ENCODE measurements at regions not wholly inside any gene's neighbourhood (a gene's known extent, or its start where the extent isn't known, plus 50 kb on each side); places are given as distances from the start of the nearest gene placed in this dataset.
"Not testable (repeated sequence)": the region's sequence is repeated elsewhere in the genome, so short reads cannot be mapped to it uniquely, and the experiment has no call there.

DNA sequence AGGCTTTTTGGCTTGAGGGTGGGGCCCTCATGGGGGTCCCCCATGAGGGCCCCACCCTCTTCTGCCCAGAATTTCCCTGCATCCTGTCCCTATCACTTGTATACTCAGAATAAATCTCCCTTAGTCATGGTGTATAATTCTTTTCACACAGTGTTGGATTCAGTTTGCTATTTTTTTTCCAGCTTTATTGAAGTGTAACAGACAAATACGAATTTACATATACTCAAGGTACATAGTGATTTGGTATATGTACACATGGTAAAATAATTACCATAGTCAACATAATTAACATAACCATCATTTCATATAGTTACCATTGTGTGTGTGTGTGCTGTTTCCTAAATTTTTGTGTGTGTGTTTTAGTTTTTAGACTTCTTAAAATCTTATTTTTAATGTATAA, 289.4 kb downstream of the CNTNAP3B start:
- H3K36me3 ChIP-seq (ENCODE audit: control insufficient read depth, insufficient read depth, low read length); H3K4me3 ChIP-seq (ENCODE audit: low read depth, low read length); H3K9ac ChIP-seq (ENCODE audit: low read depth, low read length); H3K27me3 ChIP-seq (ENCODE audit: control insufficient read depth, insufficient read depth, low read length); H3K9me3 ChIP-seq (ENCODE audit: control insufficient read depth, insufficient read depth, low read length); H3K4me1 ChIP-seq (ENCODE audit: control insufficient read depth, insufficient read depth, low read length): not testable (repeated sequence)

DNA sequence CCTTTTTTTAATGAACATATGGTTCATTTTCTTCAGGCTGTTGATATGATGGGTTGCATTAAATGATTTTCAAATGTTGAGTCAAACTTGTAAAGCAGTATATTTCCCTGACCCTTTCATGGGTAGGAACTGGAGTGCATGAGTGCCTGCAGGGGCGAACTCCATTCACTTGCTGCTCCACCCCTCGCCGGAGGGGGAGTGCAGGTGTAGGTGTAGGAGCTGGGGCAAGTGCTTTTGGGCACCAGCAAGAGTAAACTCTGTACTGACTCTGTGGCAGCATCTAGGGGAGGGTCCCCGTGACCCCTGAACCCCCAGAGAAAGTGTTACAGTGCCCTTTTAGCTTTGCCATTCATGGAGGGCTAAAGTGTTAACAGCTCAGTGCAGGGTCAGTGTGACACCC, 290.3 kb downstream of the CNTNAP3B start:
- H3K4me3 ChIP-seq (ENCODE audit: low read depth, low read length); H3K4me1 ChIP-seq (ENCODE audit: control insufficient read depth, insufficient read depth, low read length); H3K36me3 ChIP-seq (ENCODE audit: control insufficient read depth, insufficient read depth, low read length); H3K9ac ChIP-seq (ENCODE audit: low read depth, low read length); H3K9me3 ChIP-seq (ENCODE audit: control insufficient read depth, insufficient read depth, low read length); H3K27me3 ChIP-seq (ENCODE audit: control insufficient read depth, insufficient read depth, low read length): not testable (repeated sequence)

DNA sequence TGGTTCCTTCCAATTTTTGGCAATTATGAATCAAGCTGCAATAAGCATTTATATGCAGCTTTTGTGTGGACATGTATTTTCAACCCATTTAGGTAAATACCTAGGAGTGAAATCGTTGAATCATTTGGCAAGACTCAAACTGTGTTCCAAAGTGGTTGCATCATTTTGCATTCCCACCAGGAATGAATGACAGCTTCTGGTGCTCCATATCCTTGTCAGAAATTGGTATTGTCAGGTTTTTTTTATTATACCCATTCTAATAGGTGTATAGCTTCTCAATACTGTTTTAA, 290.7 kb downstream of the CNTNAP3B start:
- H3K4me1 ChIP-seq (ENCODE audit: control insufficient read depth, insufficient read depth, low read length); H3K36me3 ChIP-seq (ENCODE audit: control insufficient read depth, insufficient read depth, low read length); H3K9ac ChIP-seq (ENCODE audit: low read depth, low read length); H3K27me3 ChIP-seq (ENCODE audit: control insufficient read depth, insufficient read depth, low read length); H3K9me3 ChIP-seq (ENCODE audit: control insufficient read depth, insufficient read depth, low read length); H3K4me3 ChIP-seq (ENCODE audit: low read depth, low read length): not testable (repeated sequence)

DNA sequence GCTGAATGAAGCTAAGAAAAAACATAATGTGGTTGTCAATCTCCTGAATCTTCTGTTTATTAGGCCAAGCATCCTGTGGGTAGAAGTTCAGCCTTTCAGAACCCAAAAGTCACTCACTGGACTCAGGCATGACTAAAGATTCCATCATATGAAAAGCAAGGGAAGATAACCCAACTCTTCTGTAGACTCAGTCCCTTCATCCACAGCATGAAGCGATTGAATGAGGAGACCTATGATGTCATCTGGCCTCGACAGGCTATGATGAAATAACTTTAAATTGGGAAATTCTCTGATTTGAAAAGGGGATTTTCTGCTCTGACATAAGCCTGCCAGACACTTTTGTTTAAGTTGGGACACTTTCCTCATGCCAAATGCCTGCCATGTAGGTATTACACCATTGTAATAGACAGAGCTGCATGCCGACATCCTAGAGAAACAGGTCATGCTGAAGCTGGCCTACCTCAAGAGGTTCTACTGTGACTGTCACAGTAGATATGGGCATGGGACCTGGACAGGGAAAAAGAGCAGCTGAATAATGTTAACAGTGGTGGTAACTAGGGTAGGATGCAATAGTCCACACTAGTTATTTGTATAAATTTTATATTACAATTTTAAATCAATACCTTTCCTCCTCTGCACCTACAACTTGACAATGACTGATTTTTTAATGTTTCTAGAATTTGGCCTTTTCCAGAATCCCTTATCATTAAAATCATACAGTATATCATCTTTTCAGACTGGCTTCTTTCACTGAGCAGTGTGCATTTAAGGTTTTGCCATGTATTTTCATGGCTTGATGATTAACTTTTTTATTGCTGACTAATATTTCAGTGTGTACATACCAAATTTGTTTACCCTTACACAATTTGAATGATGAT, 291.3 kb downstream of the CNTNAP3B start:
- not testable (repeated sequence) for H3K9ac ChIP-seq (ENCODE audit: low read depth, low read length); H3K27me3 ChIP-seq (ENCODE audit: control insufficient read depth, insufficient read depth, low read length); H3K36me3 ChIP-seq (ENCODE audit: control insufficient read depth, insufficient read depth, low read length); H3K4me3 ChIP-seq (ENCODE audit: low read depth, low read length); H3K9me3 ChIP-seq (ENCODE audit: control insufficient read depth, insufficient read depth, low read length); H3K4me1 ChIP-seq (ENCODE audit: control insufficient read depth, insufficient read depth, low read length)

DNA sequence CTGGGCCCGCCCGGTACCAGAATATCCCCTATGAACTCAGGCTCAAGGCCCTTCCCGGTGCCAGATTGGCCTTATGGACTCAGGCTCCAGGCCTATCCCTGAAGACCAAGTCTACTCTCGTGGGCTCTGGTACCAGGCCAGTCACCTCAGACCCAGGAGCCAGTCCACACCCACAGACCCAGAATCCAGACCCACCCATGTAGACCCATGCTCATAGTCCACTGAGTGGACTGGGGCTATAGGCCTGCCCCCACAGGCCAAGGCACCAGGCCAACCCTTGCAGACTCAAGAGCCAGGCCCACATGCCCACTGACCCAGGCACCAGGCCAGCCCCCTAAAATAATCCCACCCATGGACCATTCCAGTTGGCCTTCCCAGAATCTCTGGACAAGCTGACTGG, 296.1 kb downstream of the CNTNAP3B start:
- H3K36me3 ChIP-seq (ENCODE audit: control insufficient read depth, insufficient read depth, low read length); H3K4me3 ChIP-seq (ENCODE audit: low read depth, low read length); H3K9ac ChIP-seq (ENCODE audit: low read depth, low read length); H3K4me1 ChIP-seq (ENCODE audit: control insufficient read depth, insufficient read depth, low read length); H3K27me3 ChIP-seq (ENCODE audit: control insufficient read depth, insufficient read depth, low read length); H3K9me3 ChIP-seq (ENCODE audit: control insufficient read depth, insufficient read depth, low read length): not testable (repeated sequence)

DNA sequence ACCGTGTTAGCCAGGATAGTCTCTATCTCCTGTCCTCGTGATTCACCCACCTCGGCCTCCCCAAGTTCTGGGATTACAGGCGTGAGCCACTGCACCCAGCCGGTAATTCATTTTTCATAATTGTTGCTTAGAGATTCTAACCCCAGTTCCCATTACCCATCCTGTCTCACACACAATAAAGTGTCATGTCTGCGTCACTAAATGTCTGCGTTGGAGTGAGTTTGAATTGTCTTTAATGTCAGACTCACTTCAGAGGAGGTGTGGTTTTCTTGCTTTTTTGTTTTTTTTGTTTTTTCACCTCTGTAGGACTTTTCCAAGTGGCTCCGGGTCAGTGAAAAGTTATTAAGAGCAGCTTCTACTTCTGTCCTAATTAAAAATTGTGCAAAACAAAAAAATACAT, 304.5 kb downstream of the CNTNAP3B start:
- not testable (repeated sequence) for H3K4me3 ChIP-seq (ENCODE audit: low read depth, low read length); H3K9me3 ChIP-seq (ENCODE audit: control insufficient read depth, insufficient read depth, low read length); H3K4me1 ChIP-seq (ENCODE audit: control insufficient read depth, insufficient read depth, low read length); H3K27me3 ChIP-seq (ENCODE audit: control insufficient read depth, insufficient read depth, low read length); H3K9ac ChIP-seq (ENCODE audit: low read depth, low read length); H3K36me3 ChIP-seq (ENCODE audit: control insufficient read depth, insufficient read depth, low read length)

DNA sequence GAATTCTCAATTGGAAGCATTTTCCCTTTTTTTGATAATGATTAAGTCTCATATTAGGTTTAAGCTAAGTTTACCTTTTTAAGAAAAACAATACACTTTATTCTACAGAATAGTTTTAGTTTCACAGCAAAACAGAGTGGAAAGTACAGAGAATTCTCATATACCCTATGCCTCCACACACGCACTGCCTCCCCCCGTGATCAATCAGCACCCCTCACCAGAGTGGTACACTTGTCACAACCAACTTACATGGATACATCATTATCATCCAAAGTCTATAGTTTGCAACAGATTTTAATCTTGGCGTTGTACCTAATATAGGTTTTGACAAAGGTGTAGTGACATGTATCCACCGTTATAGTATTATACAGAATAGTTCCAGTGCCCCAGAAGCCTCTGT, 326.5 kb downstream of the CNTNAP3B start:
- not testable (repeated sequence) for H3K27me3 ChIP-seq (ENCODE audit: control insufficient read depth, insufficient read depth, low read length); H3K4me3 ChIP-seq (ENCODE audit: low read depth, low read length); H3K9ac ChIP-seq (ENCODE audit: low read depth, low read length); H3K9me3 ChIP-seq (ENCODE audit: control insufficient read depth, insufficient read depth, low read length); H3K36me3 ChIP-seq (ENCODE audit: control insufficient read depth, insufficient read depth, low read length); H3K4me1 ChIP-seq (ENCODE audit: control insufficient read depth, insufficient read depth, low read length)

DNA sequence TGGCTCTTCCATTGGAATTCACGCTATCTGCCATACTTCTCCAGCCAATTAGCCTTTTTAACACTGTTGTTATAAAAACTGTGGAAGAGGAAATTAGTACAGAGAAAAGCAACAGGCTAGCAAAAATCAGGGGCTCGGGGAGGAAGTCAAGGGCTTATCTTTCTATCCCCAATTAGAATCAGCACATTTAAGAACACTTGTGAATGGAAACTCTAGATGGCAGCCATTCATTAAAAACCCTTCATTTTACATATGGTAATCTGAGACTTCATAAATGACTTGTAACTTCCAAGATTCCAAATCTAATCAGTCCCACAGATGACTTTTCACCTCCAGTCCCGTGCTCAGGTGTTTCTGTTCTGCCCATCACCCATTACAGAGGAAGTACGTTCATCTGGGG, 330.5 kb downstream of the CNTNAP3B start:
- not testable (repeated sequence) for H3K36me3 ChIP-seq (ENCODE audit: control insufficient read depth, insufficient read depth, low read length); H3K9ac ChIP-seq (ENCODE audit: low read depth, low read length); H3K4me1 ChIP-seq (ENCODE audit: control insufficient read depth, insufficient read depth, low read length); H3K4me3 ChIP-seq (ENCODE audit: low read depth, low read length); H3K9me3 ChIP-seq (ENCODE audit: control insufficient read depth, insufficient read depth, low read length); H3K27me3 ChIP-seq (ENCODE audit: control insufficient read depth, insufficient read depth, low read length)

DNA sequence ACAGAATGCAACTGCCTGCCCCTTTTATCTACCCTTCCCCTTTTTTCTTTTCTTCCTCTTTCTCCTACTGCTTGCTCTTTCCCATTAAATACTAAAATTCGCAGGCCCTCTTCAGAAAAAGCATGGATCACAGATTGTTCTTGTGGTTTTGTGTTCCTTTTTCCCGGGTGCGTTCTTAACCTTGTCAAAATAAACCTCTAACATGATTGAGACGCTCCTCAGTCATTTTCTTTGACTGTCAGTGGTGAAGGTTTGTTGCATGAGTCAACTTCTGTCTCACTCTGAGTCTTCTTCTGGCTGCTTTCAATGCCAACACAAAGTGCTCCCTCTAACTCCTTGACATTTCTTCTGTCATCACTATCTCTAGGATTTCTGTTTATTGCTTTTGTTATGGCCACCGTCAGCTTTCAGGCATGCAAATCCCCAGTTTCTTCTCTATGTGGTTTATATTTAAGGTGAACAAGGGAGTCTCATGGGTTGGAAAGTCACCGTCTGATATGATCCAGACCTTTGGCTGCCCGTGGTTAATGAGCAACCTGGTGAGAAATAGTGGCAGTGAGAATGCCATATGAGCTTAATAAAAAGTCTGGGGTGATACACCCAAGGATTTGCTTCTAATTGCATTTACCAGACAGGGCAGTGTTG, 338.4 kb downstream of the CNTNAP3B start:
- not testable (repeated sequence) for H3K4me1 ChIP-seq (ENCODE audit: control insufficient read depth, insufficient read depth, low read length); H3K27me3 ChIP-seq (ENCODE audit: control insufficient read depth, insufficient read depth, low read length); H3K4me3 ChIP-seq (ENCODE audit: low read depth, low read length); H3K36me3 ChIP-seq (ENCODE audit: control insufficient read depth, insufficient read depth, low read length); H3K9ac ChIP-seq (ENCODE audit: low read depth, low read length); H3K9me3 ChIP-seq (ENCODE audit: control insufficient read depth, insufficient read depth, low read length)

DNA sequence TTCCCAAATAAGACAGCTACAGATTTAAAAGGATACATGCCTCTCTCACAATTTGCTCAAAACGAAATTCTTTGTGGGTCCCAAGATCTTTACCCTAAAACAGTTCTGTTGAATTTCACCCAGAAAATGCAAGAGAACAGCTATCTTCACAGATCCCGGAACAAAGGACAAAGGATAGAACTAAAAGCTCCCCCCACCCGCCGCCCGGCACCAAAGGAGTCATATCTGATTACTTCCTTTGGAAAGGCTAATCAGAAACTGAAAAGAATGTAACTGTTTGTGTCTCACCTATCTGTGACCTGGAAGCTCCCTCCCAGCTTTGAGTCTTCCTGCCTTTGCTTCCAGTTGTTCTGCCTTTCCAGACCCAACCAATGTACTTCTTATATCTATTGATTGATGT, 339.2 kb downstream of the CNTNAP3B start:
- not testable (repeated sequence) for H3K9me3 ChIP-seq (ENCODE audit: control insufficient read depth, insufficient read depth, low read length); H3K4me3 ChIP-seq (ENCODE audit: low read depth, low read length); H3K9ac ChIP-seq (ENCODE audit: low read depth, low read length); H3K4me1 ChIP-seq (ENCODE audit: control insufficient read depth, insufficient read depth, low read length); H3K36me3 ChIP-seq (ENCODE audit: control insufficient read depth, insufficient read depth, low read length); H3K27me3 ChIP-seq (ENCODE audit: control insufficient read depth, insufficient read depth, low read length)

DNA sequence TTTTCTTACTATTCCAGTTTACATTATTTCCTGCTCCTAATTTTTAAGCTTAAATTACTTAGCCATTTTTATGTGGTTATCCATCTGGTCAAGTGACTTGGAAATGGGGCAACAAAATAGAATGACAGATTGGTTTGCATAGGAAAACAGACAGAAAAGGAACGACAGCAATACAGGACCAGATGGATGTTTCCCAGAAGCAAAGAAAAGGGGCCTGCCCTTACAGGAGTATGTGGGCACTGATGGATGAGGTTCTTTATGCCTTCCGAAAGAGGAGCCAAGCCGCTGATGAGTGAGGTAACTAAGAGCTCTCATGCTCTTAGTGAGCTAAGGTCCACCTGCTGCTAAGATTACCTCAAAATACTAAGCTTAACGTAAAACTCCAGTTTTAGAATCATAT, 339.8 kb downstream of the CNTNAP3B start:
- not testable (repeated sequence) for H3K27me3 ChIP-seq (ENCODE audit: control insufficient read depth, insufficient read depth, low read length); H3K9ac ChIP-seq (ENCODE audit: low read depth, low read length); H3K4me1 ChIP-seq (ENCODE audit: control insufficient read depth, insufficient read depth, low read length); H3K36me3 ChIP-seq (ENCODE audit: control insufficient read depth, insufficient read depth, low read length); H3K9me3 ChIP-seq (ENCODE audit: control insufficient read depth, insufficient read depth, low read length); H3K4me3 ChIP-seq (ENCODE audit: low read depth, low read length)

DNA sequence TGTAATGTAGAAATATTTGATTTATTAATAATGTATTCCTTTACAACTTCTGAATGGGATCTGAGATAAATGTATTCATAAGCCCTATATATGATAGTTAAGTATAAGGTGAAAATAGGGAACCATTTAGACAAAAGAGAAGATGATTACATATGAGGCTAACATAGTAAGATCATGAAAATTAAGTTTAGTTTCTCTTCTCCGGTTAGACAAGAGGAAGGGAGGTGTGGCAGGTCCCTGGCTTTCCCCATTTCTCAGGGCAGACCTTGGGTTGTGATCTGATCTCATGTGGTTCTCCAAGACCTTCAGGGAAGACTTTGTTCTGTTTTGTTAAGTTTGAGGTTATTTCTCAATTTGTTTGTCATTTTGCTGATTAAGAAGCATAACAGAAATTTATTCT, 341.3 kb downstream of the CNTNAP3B start:
- H3K9me3 ChIP-seq (ENCODE audit: control insufficient read depth, insufficient read depth, low read length); H3K4me1 ChIP-seq (ENCODE audit: control insufficient read depth, insufficient read depth, low read length); H3K4me3 ChIP-seq (ENCODE audit: low read depth, low read length); H3K9ac ChIP-seq (ENCODE audit: low read depth, low read length); H3K27me3 ChIP-seq (ENCODE audit: control insufficient read depth, insufficient read depth, low read length); H3K36me3 ChIP-seq (ENCODE audit: control insufficient read depth, insufficient read depth, low read length): not testable (repeated sequence)

Measured in iPS-15b (cell line).